ENCODE measurements at regions not wholly inside any gene's neighbourhood (a gene's known extent, or its start where the extent isn't known, plus 50 kb on each side); places are given as distances from the start of the nearest gene placed in this dataset.
"Not testable (repeated sequence)": the region's sequence is repeated elsewhere in the genome, so short reads cannot be mapped to it uniquely, and the experiment has no call there.

GRCh38 chr10:90086606-90087190 is 385.3 kb downstream of the KIF20B start:
- H3K27me3 ChIP-seq (ENCODE audit: control insufficient read depth, insufficient read depth, low read length); H3K4me3 ChIP-seq (ENCODE audit: low read length); H3K27ac ChIP-seq (ENCODE audit: low read length); H3K9me3 ChIP-seq (ENCODE audit: control insufficient read depth, low read depth, low read length); H3K9ac ChIP-seq (ENCODE audit: low read length); H3K36me3 ChIP-seq (ENCODE audit: control insufficient read depth, low read depth, low read length): not testable (repeated sequence)
- peaks cover 15% of the 10 kb centered on the region for H3K4me1 ChIP-seq (ENCODE audit: control insufficient read depth, low read depth, low read length)

GRCh38 chr10:90087197-90088023 is 386.0 kb downstream of the KIF20B start:
- Histone ChIP-seq H3K27ac (ENCODE audit: low read length) (no peak overlapping the region), H3K4me1 (ENCODE audit: control insufficient read depth, low read depth, low read length) (peaks cover 19% of the 10 kb centered on the region), H3K9me3 (ENCODE audit: control insufficient read depth, low read depth, low read length) (peaks cover 7% of the 10 kb centered on the region), H3K27me3 (ENCODE audit: control insufficient read depth, insufficient read depth, low read length) (no peaks in the 10 kb centered on the region), H3K9ac (ENCODE audit: low read length) (no peak overlapping the region), H3K36me3 (ENCODE audit: control insufficient read depth, low read depth, low read length) (no peaks in the 10 kb centered on the region), H3K4me3 (ENCODE audit: low read length) (no peak overlapping the region)

GRCh38 chr10:90088024-90088317 is 386.6 kb downstream of the KIF20B start:
- H3K4me3 ChIP-seq (ENCODE audit: low read length) = no peak overlapping the region
- H3K9ac ChIP-seq (ENCODE audit: low read length) = no peak overlapping the region
- no peaks in the 10 kb centered on the region for H3K27me3 ChIP-seq (ENCODE audit: control insufficient read depth, insufficient read depth, low read length)
- H3K4me1 ChIP-seq (ENCODE audit: control insufficient read depth, low read depth, low read length) = peaks cover 21% of the 10 kb centered on the region
- peaks cover 7% of the 10 kb centered on the region for H3K9me3 ChIP-seq (ENCODE audit: control insufficient read depth, low read depth, low read length)
- H3K27ac ChIP-seq (ENCODE audit: low read length) = no peak overlapping the region
- H3K36me3 ChIP-seq (ENCODE audit: control insufficient read depth, low read depth, low read length) = no peaks in the 10 kb centered on the region

GRCh38 chr10:90089719-90090118 is 388.3 kb downstream of the KIF20B start:
- H3K36me3 ChIP-seq (ENCODE audit: control insufficient read depth, low read depth, low read length) = no peaks in the 10 kb centered on the region
- peaks cover 7% of the 10 kb centered on the region for H3K9me3 ChIP-seq (ENCODE audit: control insufficient read depth, low read depth, low read length)
- H3K4me1 ChIP-seq (ENCODE audit: control insufficient read depth, low read depth, low read length) = peaks cover 28% of the 10 kb centered on the region
- H3K9ac ChIP-seq (ENCODE audit: low read length) = no peak overlapping the region
- H3K27ac ChIP-seq (ENCODE audit: low read length) = no peak overlapping the region
- no peak overlapping the region for H3K4me3 ChIP-seq (ENCODE audit: low read length)
- no peaks in the 10 kb centered on the region for H3K27me3 ChIP-seq (ENCODE audit: control insufficient read depth, insufficient read depth, low read length)

- H3K27me3 ChIP-seq (ENCODE audit: control insufficient read depth, insufficient read depth, low read length) = no peaks in the 10 kb centered on the region
- H3K9ac ChIP-seq (ENCODE audit: low read length) = no peak overlapping the region
- H3K27ac ChIP-seq (ENCODE audit: low read length) = no peak overlapping the region
- H3K4me3 ChIP-seq (ENCODE audit: low read length) = no peak overlapping the region
- H3K4me1 ChIP-seq (ENCODE audit: control insufficient read depth, low read depth, low read length) = peaks cover 18% of the 10 kb centered on the region
- no peaks in the 10 kb centered on the region for H3K36me3 ChIP-seq (ENCODE audit: control insufficient read depth, low read depth, low read length)
- H3K9me3 ChIP-seq (ENCODE audit: control insufficient read depth, low read depth, low read length) = no peaks in the 10 kb centered on the region
These were observed 394.8 kb downstream of the KIF20B start for GRCh38 chr10:90096196-90096595.

- H3K9me3 ChIP-seq (ENCODE audit: control insufficient read depth, low read depth, low read length); H3K36me3 ChIP-seq (ENCODE audit: control insufficient read depth, low read depth, low read length); H3K27ac ChIP-seq (ENCODE audit: low read length); H3K4me1 ChIP-seq (ENCODE audit: control insufficient read depth, low read depth, low read length); H3K27me3 ChIP-seq (ENCODE audit: control insufficient read depth, insufficient read depth, low read length); H3K4me3 ChIP-seq (ENCODE audit: low read length); H3K9ac ChIP-seq (ENCODE audit: low read length): not testable (repeated sequence)
These were observed 406.2 kb downstream of the KIF20B start for GRCh38 chr10:90107581-90107980.

GRCh38 chr10:90111671-90112070 is 410.3 kb downstream of the KIF20B start:
- Histone ChIP-seq H3K27ac (ENCODE audit: low read length) (no peak overlapping the region), H3K27me3 (ENCODE audit: control insufficient read depth, insufficient read depth, low read length) (no peaks in the 10 kb centered on the region), H3K4me1 (ENCODE audit: control insufficient read depth, low read depth, low read length) (no peaks in the 10 kb centered on the region), H3K9me3 (ENCODE audit: control insufficient read depth, low read depth, low read length) (no peaks in the 10 kb centered on the region), H3K9ac (ENCODE audit: low read length) (no peak overlapping the region), H3K4me3 (ENCODE audit: low read length) (no peak overlapping the region), H3K36me3 (ENCODE audit: control insufficient read depth, low read depth, low read length) (no peaks in the 10 kb centered on the region)

- no peak overlapping the region for H3K27ac ChIP-seq (ENCODE audit: low read length)
These were observed 411.3 kb downstream of the KIF20B start for GRCh38 chr10:90112681-90113080.

GRCh38 chr10:90118567-90118966 is 417.2 kb downstream of the KIF20B start:
- H3K9ac ChIP-seq (ENCODE audit: low read length); H3K36me3 ChIP-seq (ENCODE audit: control insufficient read depth, low read depth, low read length); H3K4me1 ChIP-seq (ENCODE audit: control insufficient read depth, low read depth, low read length); H3K9me3 ChIP-seq (ENCODE audit: control insufficient read depth, low read depth, low read length); H3K4me3 ChIP-seq (ENCODE audit: low read length); H3K27me3 ChIP-seq (ENCODE audit: control insufficient read depth, insufficient read depth, low read length); H3K27ac ChIP-seq (ENCODE audit: low read length): not testable (repeated sequence)

More at GRCh38 chr10:90112681-90113080, 411.3 kb downstream of the KIF20B start:
- no peak overlapping the region for H3K4me3 ChIP-seq (ENCODE audit: low read length)
- no peaks in the 10 kb centered on the region for H3K9me3 ChIP-seq (ENCODE audit: control insufficient read depth, low read depth, low read length)
- H3K36me3 ChIP-seq (ENCODE audit: control insufficient read depth, low read depth, low read length) = no peaks in the 10 kb centered on the region
- no peaks in the 10 kb centered on the region for H3K4me1 ChIP-seq (ENCODE audit: control insufficient read depth, low read depth, low read length)
- no peaks in the 10 kb centered on the region for H3K27me3 ChIP-seq (ENCODE audit: control insufficient read depth, insufficient read depth, low read length)
- no peak overlapping the region for H3K9ac ChIP-seq (ENCODE audit: low read length)

- not testable (repeated sequence) for H3K4me3 ChIP-seq (ENCODE audit: low read length); H3K9ac ChIP-seq (ENCODE audit: low read length); H3K27ac ChIP-seq (ENCODE audit: low read length); H3K36me3 ChIP-seq (ENCODE audit: control insufficient read depth, low read depth, low read length); H3K9me3 ChIP-seq (ENCODE audit: control insufficient read depth, low read depth, low read length); H3K27me3 ChIP-seq (ENCODE audit: control insufficient read depth, insufficient read depth, low read length); H3K4me1 ChIP-seq (ENCODE audit: control insufficient read depth, low read depth, low read length)
These were observed 418.4 kb downstream of the KIF20B start for GRCh38 chr10:90119631-90120280.

- no peak overlapping the region for H3K9ac ChIP-seq (ENCODE audit: low read length)
- H3K27ac ChIP-seq (ENCODE audit: low read length) = no peak overlapping the region
- no peaks in the 10 kb centered on the region for H3K36me3 ChIP-seq (ENCODE audit: control insufficient read depth, low read depth, low read length)
- H3K9me3 ChIP-seq (ENCODE audit: control insufficient read depth, low read depth, low read length) = no peaks in the 10 kb centered on the region
- H3K4me1 ChIP-seq (ENCODE audit: control insufficient read depth, low read depth, low read length) = no peaks in the 10 kb centered on the region
- no peaks in the 10 kb centered on the region for H3K27me3 ChIP-seq (ENCODE audit: control insufficient read depth, insufficient read depth, low read length)
- H3K4me3 ChIP-seq (ENCODE audit: low read length) = no peak overlapping the region
These were observed 424.3 kb downstream of the KIF20B start for GRCh38 chr10:90125456-90126255.
